Neural cell (in vitro differentiated cells): ENCODE measurements at regions not wholly inside any gene's neighbourhood (a gene's known extent, or its start where the extent isn't known, plus 50 kb on each side); places are given as distances from the start of the nearest gene placed in this dataset.

ENCODE experiments used
- H2AFZ ChIP-seq: fragments of 200-600, 300-800 bp; sonication (generic), shearing (Covaris generic); 2 replicates; pipeline ENCODE4 v1.6.0; 2014; ENCODE audit warnings: low read depth, mild to moderate bottlenecking, antibody characterized with exemption, low read length, moderate library complexity
- H3F3A ChIP-seq: fragments of 200-600 bp; shearing (Covaris generic); 2 replicates; pipeline ENCODE4 v1.6.1; 2016; ENCODE audit warnings: mild to moderate bottlenecking, moderate library complexity, mixed read lengths, antibody characterized with exemption, low read length; ENCODE audit not compliant: insufficient read depth, poor library complexity, severe bottlenecking
- H3K27ac ChIP-seq: fragments of 200-600, 300-800 bp; sonication (generic), shearing (Covaris generic); 2 replicates; pipeline ENCODE4 v1.5.1; 2014; ENCODE audit warnings: mild to moderate bottlenecking, low read length, moderate library complexity
- H3K27me3 ChIP-seq: fragments of 300-800, 200-600 bp; sonication (generic), shearing (Covaris generic); 2 replicates; pipeline ENCODE4 v1.6.0; 2014; ENCODE audit warnings: mild to moderate bottlenecking, low read depth, low read length, moderate library complexity; ENCODE audit not compliant: insufficient read depth
- H3K36me3 ChIP-seq: fragments of 300-800, 200-600 bp; sonication (generic), shearing (Covaris generic); 2 replicates; pipeline ENCODE4 v1.5.1; 2014; ENCODE audit warnings: mild to moderate bottlenecking, antibody characterized with exemption, low read length, moderate library complexity; ENCODE audit not compliant: insufficient read depth
- H3K4me2 ChIP-seq: fragments of 300-800, 200-600 bp; sonication (generic), shearing (Covaris generic); 2 replicates; pipeline ENCODE4 v1.6.0; 2014; ENCODE audit warnings: mild to moderate bottlenecking, low read length
- H3K4me3 ChIP-seq: fragments of 300-800, 200-600 bp; sonication (generic), shearing (Covaris generic); 2 replicates; pipeline ENCODE4 v1.5.1; 2014; ENCODE audit warnings: mild to moderate bottlenecking, low read length, moderate library complexity
- H3K79me2 ChIP-seq: fragments of 200-600 bp; shearing (Covaris generic); replicated peaks from 2 replicates; pipeline ENCODE4 v1.6.0; 2014; ENCODE audit warnings: mild to moderate bottlenecking, low read length, moderate library complexity; ENCODE audit not compliant: insufficient read depth
- H3K9ac ChIP-seq: fragments of 300-800, 200-600 bp; sonication (generic), shearing (Covaris generic); 2 replicates; pipeline ENCODE4 v1.6.1; 2016; ENCODE audit warnings: mild to moderate bottlenecking, low read length, mixed read lengths
- H3K9me2 ChIP-seq: fragments of 200-600 bp; shearing (Covaris generic); 2 replicates; pipeline ENCODE4 v1.6.1; 2016; ENCODE audit warnings: mild to moderate bottlenecking, low read length, mixed read lengths; ENCODE audit not compliant: insufficient read depth
- H3K9me3 ChIP-seq: fragments of 200-600, 300-800 bp; sonication (generic), shearing (Covaris generic); 2 replicates; pipeline ENCODE4 v1.6.1; 2016; ENCODE audit warnings: mild to moderate bottlenecking, mixed run types, low read length, moderate library complexity, mixed read lengths
- H4K20me1 ChIP-seq: fragments of 200-600 bp; shearing (Covaris generic); 2 replicates; pipeline ENCODE4 v1.6.1; 2016; ENCODE audit warnings: mild to moderate bottlenecking, mixed run types; ENCODE audit not compliant: insufficient read depth
- CTCF ChIP-seq: fragments of 450-650 bp; IDR thresholded peaks from 2 replicates; pipeline ENCODE4 v1.5.1; 2014; ENCODE audit warnings: antibody characterized with exemption, mild to moderate bottlenecking, moderate library complexity; ENCODE audit not compliant: poor library complexity, severe bottlenecking
- EP300 ChIP-seq: fragments of 450-650 bp; conservative IDR thresholded peaks from 2 replicates; pipeline ENCODE4 v1.6.1; 2014; ENCODE audit warnings: antibody characterized with exemption, mild to moderate bottlenecking, moderate library complexity; ENCODE audit not compliant: poor library complexity, severe bottlenecking
- EZH2 ChIP-seq: fragments of 200-600, 300-800 bp; shearing (Covaris generic), sonication (generic); IDR thresholded peaks from 2 replicates; pipeline ENCODE4 v1.6.1; 2014; ENCODE audit warnings: antibody characterized with exemption, low read length, borderline replicate concordance, mild to moderate bottlenecking; ENCODE audit not compliant: insufficient read depth, poor library complexity, severe bottlenecking
- MXI1 ChIP-seq: fragments of 450-650 bp; conservative IDR thresholded peaks from 2 replicates; pipeline ENCODE4 v1.6.1; 2014; ENCODE audit warnings: antibody characterized with exemption, mild to moderate bottlenecking; ENCODE audit not compliant: poor library complexity, severe bottlenecking
- POLR2AphosphoS5 ChIP-seq: IDR thresholded peaks from 2 replicates; pipeline ENCODE4 v1.6.1; 2012
- RAD21 ChIP-seq: fragments of 450-650 bp; conservative IDR thresholded peaks from 2 replicates; pipeline ENCODE4 v1.6.1; 2014; ENCODE audit warnings: antibody characterized with exemption, mild to moderate bottlenecking, moderate library complexity
- SMC3 ChIP-seq: fragments of 450-650 bp; conservative IDR thresholded peaks from 2 replicates; pipeline ENCODE4 v1.6.1; 2014; ENCODE audit warnings: antibody characterized with exemption, mild to moderate bottlenecking, moderate library complexity; ENCODE audit not compliant: poor library complexity
- TAF1 ChIP-seq: IDR thresholded peaks from 2 replicates; pipeline ENCODE4 v1.6.1; 2012; ENCODE audit warnings: low read depth
- TF ChIP-seq, protein P1 (sequence below): IDR thresholded peaks from 2 replicates; pipeline ENCODE4 v1.6.1; 2012; ENCODE audit warnings: borderline replicate concordance

- Histone ChIP-seq H3K27me3 (no peaks in the 10 kb centered on the region), H2AFZ (no peak overlapping the region)
These were observed 831.7 kb upstream of the EPHA5 start for GRCh38 chr4:66501997-66502396.

DNA sequence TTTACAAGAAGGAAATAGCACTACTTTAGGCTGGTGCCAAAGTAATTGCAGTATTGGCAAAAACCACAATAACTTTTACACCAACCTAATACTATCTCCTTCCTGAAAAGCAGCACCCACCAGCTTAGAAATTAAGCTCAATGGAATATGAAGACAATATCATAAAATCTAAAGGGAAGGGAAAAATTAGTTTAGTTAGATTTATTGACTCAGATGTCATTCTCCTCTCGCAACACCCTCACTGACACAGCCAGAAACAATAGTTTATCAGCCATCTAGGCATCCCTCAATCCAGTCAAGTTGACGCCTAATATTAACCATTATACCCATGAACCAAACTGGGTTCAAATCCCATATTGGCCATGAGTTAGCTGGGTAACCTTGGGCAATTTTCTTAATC lies 820.4 kb upstream of the EPHA5 start:
- no peaks in the 10 kb centered on the region for H3K9me2 ChIP-seq
- no peaks in the 10 kb centered on the region for H3K9me3 ChIP-seq
- TF ChIP-seq, protein P1, sequence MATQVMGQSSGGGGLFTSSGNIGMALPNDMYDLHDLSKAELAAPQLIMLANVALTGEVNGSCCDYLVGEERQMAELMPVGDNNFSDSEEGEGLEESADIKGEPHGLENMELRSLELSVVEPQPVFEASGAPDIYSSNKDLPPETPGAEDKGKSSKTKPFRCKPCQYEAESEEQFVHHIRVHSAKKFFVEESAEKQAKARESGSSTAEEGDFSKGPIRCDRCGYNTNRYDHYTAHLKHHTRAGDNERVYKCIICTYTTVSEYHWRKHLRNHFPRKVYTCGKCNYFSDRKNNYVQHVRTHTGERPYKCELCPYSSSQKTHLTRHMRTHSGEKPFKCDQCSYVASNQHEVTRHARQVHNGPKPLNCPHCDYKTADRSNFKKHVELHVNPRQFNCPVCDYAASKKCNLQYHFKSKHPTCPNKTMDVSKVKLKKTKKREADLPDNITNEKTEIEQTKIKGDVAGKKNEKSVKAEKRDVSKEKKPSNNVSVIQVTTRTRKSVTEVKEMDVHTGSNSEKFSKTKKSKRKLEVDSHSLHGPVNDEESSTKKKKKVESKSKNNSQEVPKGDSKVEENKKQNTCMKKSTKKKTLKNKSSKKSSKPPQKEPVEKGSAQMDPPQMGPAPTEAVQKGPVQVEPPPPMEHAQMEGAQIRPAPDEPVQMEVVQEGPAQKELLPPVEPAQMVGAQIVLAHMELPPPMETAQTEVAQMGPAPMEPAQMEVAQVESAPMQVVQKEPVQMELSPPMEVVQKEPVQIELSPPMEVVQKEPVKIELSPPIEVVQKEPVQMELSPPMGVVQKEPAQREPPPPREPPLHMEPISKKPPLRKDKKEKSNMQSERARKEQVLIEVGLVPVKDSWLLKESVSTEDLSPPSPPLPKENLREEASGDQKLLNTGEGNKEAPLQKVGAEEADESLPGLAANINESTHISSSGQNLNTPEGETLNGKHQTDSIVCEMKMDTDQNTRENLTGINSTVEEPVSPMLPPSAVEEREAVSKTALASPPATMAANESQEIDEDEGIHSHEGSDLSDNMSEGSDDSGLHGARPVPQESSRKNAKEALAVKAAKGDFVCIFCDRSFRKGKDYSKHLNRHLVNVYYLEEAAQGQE: no peak
- TF ChIP-seq RAD21: no peak
- TF ChIP-seq CTCF: no peak
- TF ChIP-seq POLR2AphosphoS5: no peak
- no peak for TF ChIP-seq EP300
- no peak for TF ChIP-seq EZH2
- TF ChIP-seq SMC3: no peak
- TF ChIP-seq MXI1: no peak
- no peak for TF ChIP-seq TAF1
- H4K20me1 ChIP-seq: no peaks in the 10 kb centered on the region
- H2AFZ ChIP-seq: no peak overlapping the region
- no peak overlapping the region for H3K27ac ChIP-seq
- H3K4me2 ChIP-seq: no peak overlapping the region
- no peak overlapping the region for H3K4me3 ChIP-seq
- H3K9ac ChIP-seq: no peak overlapping the region
- no peaks in the 10 kb centered on the region for H3K36me3 ChIP-seq
- no peaks in the 10 kb centered on the region for H3F3A ChIP-seq
- H3K27me3 ChIP-seq: no peaks in the 10 kb centered on the region
- no peaks in the 10 kb centered on the region for H3K79me2 ChIP-seq

More at GRCh38 chr4:66501997-66502396, 831.7 kb upstream of the EPHA5 start:
- Histone ChIP-seq H3K79me2 (no peaks in the 10 kb centered on the region), H3F3A (no peaks in the 10 kb centered on the region), H4K20me1 (no peaks in the 10 kb centered on the region), H3K9me2 (no peaks in the 10 kb centered on the region), H3K4me3 (no peak overlapping the region), H3K27ac (no peak overlapping the region), H3K36me3 (no peaks in the 10 kb centered on the region), H3K9me3 (no peaks in the 10 kb centered on the region), H3K9ac (no peak overlapping the region), H3K4me2 (no peak overlapping the region)
- no peak for TF ChIP-seq CTCF
- TF ChIP-seq RAD21: no peak
